HG02763 (cell line): ENCODE measurements at regions not wholly inside any gene's neighbourhood (a gene's known extent, or its start where the extent isn't known, plus 50 kb on each side); places are given as distances from the start of the nearest gene placed in this dataset.
"Not testable (repeated sequence)": the region's sequence is repeated elsewhere in the genome, so short reads cannot be mapped to it uniquely, and the experiment has no call there.

Experiments
- ATAC-seq: cut with Tn5 transposase; IDR thresholded peaks from one replicate; pipeline ENCODE4 v1.9.1; 2021; ENCODE audit warnings: mild to moderate bottlenecking, moderate library complexity; ENCODE audit not compliant: unreplicated experiment

GRCh38 chr21:23858878-23859277, 1748.4 kb downstream of the MRPL39 start:
- ATAC-seq = no peak

DNA sequence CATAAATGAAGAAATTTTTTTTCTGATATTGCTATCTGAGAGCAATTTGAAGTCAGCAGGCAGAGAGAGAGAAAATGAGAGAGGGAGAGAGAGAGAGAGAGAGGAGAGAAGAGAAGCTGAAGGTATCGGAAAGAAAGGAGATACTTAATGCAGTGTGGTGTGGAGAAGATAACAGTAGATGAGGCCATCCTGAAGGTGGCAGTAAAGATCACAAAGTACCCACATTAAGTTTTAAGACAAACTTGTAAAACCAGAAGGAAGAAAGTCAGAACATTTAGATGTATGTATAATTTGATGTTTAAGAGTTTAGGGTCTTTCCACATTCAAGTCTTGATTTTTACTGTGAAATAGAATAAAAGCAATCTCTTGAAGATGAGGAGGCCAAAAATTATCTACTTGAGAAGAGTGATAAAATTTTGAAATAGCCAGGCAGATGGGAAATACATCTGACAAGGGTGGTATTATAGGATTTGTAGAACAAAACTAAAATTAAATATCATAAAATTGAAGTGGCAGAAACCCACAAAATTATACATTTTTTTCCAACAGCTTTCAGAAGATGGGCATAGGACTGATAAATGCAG, 1753.4 kb downstream of the MRPL39 start:
- peak; percentile 58 for ATAC-seq

GRCh38 chr21:23837564-23837963, 1769.7 kb downstream of the MRPL39 start:
- ATAC-seq = no peak

DNA sequence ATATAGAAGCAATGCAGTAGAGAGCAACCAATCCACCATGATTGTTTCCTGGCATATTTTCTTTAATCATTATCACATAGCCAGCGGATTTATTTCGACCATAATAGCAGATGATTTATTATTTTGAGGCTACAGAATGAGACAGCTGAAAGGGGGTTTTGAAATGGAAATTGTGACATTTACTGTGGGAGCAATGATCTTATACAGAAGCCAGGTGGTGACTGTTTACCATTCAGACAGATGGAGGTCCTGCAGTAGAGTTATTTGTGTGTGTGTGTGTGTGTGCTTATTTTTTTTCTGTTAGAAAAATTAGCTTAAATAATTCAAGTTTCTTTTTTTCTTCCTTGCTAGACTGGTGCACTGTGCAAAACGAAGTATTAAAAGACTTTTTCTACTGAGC, 1784.5 kb downstream of the MRPL39 start:
- ATAC-seq = no peak

DNA sequence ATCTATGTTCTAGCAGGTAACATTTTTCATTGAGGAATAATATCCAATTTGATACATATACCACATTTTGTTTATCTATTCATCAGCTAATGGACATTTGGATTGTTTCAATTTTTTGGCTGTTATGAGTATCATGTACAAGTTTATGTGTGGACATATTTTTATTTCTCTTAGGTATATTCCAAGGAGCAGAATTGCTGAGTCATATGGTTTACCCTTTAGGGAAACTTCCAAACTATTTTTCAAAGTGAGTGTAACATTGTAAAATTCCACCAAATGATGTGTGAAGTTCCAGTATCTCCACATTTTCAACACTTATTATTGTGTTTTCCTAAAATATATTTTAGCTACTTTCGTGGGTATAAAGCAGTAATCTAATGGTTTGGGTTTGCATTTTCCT, 1789.9 kb downstream of the MRPL39 start:
- ATAC-seq = no peak

DNA sequence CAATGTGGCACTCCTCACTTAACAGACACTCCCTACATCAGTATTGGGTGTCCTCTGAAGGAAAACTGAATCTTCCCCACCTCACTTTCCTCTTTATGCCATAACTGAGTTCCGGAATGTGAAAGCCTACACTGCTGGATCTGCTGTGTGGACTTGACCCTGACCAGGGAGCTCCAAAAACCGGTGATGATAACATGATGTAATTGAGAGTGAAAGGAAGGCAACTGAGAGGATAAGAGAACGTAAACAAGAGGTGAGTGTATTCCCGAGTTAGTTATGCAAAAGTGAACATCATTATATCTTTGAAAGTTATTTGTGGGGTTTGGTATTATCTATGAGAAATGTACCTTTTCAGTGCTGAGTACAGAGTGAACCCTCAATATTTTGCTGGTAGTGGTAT, 1794.8 kb downstream of the MRPL39 start:
- ATAC-seq = no peak

- no peak for ATAC-seq
Observed at GRCh38 chr21:23811805-23812204, 1795.5 kb downstream of the MRPL39 start.

GRCh38 chr21:23809573-23809972, 1797.7 kb downstream of the MRPL39 start:
- ATAC-seq = no peak

DNA sequence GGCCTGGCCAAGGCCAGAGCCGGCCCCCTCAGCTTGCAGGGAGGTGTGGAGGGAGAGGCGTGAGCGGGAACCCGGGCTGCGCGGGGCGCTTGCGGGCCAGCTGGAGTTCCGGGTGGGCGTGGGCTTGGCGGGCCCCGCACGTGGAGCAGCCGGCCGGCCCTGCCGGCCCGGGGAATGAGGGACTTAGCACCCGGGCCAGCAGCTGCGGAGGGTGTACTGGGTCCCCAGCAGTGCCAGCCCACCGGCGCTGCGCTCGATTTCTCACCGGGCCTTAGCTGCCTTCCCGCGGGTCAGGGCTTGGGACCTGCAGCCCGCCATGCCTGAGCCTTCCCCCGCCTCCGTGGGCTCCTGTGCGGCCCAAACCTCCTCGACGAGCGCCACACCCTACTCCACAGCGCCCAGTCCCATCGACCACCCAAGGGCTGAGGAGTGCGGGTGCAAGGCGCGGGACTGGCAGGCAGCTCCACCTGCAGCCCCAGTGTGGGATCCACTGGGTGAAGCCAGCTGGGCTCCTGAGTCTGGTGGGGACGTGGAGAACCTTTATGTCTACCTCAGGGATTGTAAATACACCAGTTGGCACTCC, 1800.2 kb downstream of the MRPL39 start:
- ATAC-seq = not testable (repeated sequence)

DNA sequence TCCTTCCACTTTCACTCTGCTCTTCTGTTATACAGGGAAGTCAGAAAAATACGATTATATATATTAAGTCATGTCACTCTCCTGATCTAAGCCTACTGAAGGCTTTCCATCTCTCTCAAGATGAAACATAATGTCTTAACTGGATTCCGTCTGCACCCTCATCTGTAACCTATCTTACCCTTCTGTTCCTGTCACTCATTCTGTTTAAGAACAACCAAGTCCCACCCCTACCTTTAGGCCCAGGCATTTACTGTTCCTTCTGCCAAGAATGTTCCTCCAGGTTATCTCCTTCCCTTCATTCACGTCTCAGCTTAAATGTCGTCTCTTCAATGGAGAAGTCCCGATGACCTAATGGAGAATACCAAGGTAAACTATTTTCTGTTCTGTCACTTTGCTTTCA, 1802.4 kb downstream of the MRPL39 start:
- ATAC-seq = no peak

GRCh38 chr21:23801292-23801691, 1806.0 kb downstream of the MRPL39 start:
- no peak for ATAC-seq

GRCh38 chr21:23799376-23799775, 1807.9 kb downstream of the MRPL39 start:
- ATAC-seq = no peak

DNA sequence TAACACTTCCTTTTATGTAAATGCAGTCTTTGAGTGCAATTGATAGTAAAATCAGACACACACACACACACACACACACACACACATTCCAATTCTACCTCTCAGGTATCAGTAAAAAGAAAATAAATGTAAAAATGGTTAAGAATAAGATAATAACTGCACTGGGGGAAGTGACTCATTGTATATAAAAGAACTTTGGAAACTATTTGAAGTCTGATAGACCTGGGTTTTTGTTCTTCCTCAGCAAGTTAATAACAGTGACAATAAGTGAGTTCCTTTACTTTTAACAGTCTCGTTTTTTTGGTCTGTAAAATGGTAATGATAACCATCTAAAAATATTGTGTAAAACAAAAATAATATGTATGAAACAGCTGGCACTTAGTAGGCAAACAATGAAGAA, 1815.0 kb downstream of the MRPL39 start:
- no peak for ATAC-seq

DNA sequence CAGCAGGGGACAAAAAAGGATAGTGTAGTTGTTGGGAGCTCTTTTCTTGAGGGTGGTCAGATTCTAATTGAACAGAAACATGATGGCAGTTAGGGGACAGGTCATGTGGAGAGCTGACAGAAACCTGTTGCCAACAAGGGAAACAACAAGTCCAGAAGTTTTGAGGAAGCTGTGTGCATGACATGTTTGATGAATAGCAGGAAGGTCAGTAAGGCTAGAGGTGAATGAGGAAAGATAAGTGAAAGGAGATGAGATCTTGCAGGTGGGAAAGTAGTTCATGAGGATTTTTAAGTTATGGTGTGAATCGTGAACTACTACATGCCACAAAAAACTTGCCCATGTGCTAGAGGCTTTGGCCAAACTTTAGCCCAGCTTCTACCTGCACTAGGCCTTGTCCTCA, 1817.4 kb downstream of the MRPL39 start:
- ATAC-seq = no peak

DNA sequence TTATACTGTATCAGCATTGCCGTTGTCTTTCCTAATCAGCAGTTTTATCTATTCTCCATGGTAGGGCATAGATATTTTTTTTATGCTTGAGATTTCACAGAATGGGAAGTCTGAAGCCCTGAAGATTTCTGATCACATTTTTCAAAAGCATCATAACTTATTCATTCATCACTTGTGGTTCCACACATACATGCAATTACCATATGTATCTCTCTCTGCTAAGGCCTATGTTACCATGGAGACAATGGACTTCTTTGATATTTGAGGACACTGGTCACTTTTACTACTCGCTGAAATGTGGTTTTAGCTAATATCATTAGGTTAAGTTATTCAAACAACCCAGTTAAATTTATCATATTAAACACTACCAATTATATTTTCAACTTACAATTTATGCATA, 1827.0 kb downstream of the MRPL39 start:
- no peak for ATAC-seq

DNA sequence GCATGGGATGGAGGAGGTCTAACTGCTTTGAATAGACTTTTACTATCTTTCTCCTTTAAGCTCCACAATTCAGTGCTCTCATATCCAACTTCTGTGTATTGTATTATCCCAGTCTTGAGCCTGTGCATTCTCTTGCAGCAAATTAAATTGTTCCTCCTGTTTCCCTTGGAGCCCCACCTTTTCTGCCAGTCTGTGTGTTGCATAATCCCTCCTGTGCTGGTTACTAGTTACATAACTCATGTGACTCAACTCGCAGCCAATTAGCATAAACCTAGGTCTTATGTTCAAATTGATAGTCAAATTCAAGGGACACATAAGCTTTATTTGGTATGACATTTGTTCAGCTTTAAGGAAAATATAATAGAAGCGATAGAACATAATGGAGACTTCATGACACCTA, 1863.5 kb downstream of the MRPL39 start:
- ATAC-seq = no peak

DNA sequence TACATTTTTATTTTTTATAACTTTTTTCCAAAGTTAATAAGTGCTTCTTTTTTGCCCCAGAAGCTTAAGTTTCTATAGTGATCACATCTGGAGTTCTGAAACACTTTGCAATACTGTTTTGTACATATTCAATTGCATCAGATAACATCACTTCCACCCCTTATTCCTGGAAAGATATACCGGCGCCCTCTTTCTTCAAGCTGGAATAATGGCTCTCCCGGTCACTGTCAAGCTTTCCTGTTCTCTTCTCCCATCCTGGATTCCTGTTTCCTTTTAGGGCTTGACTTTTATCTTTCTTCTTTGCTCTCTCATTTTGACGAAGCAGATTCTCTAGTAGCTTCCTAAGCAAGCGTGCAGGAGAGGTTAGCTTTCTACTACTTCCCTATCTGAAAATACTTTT, 1866.8 kb downstream of the MRPL39 start:
- no peak for ATAC-seq

GRCh38 chr21:23732776-23733175, 1874.5 kb downstream of the MRPL39 start:
- ATAC-seq = no peak

GRCh38 chr21:23729331-23729730, 1878.0 kb downstream of the MRPL39 start:
- no peak for ATAC-seq

GRCh38 chr21:23725576-23725975, 1881.7 kb downstream of the MRPL39 start:
- no peak for ATAC-seq

DNA sequence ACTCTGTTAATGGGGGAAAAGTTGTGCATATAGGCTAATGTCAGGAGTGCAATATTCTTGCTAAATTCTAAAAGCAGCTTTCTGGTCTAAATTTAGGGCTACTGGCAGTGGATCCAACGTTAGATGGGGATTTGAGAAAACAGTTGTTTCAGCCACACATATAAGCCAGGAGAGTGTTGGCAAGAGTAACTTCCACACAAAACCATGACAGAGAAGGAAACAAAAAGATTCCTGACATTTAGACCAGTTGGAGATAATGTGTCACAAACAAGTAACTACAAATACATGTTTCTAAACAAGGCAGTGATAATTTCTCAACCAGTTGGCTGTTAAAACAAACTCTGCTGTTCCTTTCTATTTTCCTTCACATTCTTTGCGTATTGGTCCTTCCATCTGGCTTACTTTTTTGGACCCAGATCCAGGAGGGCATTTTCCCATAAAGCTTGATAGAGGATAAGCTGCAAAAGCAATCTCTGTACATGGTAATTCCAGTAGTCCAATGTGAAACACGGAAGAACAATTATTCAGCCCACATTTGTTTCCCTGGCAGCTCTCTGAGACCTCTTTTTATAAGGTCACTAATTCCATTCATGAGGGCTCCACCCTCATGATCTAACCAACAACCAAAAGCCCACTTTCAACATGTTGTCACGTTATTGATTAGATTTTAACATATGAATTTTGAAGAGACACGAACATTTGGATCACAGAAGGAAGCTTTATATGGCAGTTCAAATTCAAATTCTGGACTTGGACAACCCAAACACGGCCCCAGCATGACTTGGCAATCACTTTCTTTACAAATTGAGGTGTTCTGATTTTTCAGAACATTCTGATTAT, 1888.6 kb downstream of the MRPL39 start:
- ATAC-seq = no peak

GRCh38 chr21:23712166-23712565, 1895.1 kb downstream of the MRPL39 start:
- ATAC-seq = no peak
